Fibroblast of villous mesenchyme (primary cell): ENCODE measurements at regions not wholly inside any gene's neighbourhood (a gene's known extent, or its start where the extent isn't known, plus 50 kb on each side); places are given as distances from the start of the nearest gene placed in this dataset.
A peak's percentile ranks its signal among the peaks of the same experiment; 100 is the strongest.

ENCODE experiments used
- DNase-seq: peaks from one replicate; pipeline ENCODE4 v3.0.0-alpha.2; 2010; ENCODE audit warnings: low read depth
- H3K4me3 ChIP-seq: 2 replicates; pipeline ENCODE4 v1.5.1; 2011; ENCODE audit warnings: low read depth, mild to moderate bottlenecking, low read length
- CTCF ChIP-seq: IDR thresholded peaks from 2 replicates; pipeline ENCODE4 v1.5.1; 2012; ENCODE audit warnings: low read depth, mild to moderate bottlenecking, low read length; ENCODE audit not compliant: insufficient read depth

GRCh38 chr20:10971096-10971495, 297.3 kb upstream of the JAG1 start:
- no peak for TF ChIP-seq CTCF
- DNase-seq = no peak
- no peak overlapping the region for H3K4me3 ChIP-seq

GRCh38 chr20:10972219-10972860, 298.5 kb upstream of the JAG1 start:
- peak; percentile 15 for TF ChIP-seq CTCF
- no peak overlapping the region for H3K4me3 ChIP-seq

GRCh38 chr20:10976051-10976450, 302.3 kb upstream of the JAG1 start:
- no peak overlapping the region for H3K4me3 ChIP-seq
- TF ChIP-seq CTCF = no peak
- no peak for DNase-seq

More at GRCh38 chr20:10972219-10972860, 298.5 kb upstream of the JAG1 start:
- no peak for DNase-seq

GRCh38 chr20:10978019-10978702, 304.4 kb upstream of the JAG1 start:
- TF ChIP-seq CTCF = no peak
- no peak for DNase-seq
- no peak overlapping the region for H3K4me3 ChIP-seq

- H3K4me3 ChIP-seq = no peak overlapping the region
- no peak for DNase-seq
- no peak for TF ChIP-seq CTCF
Observed at GRCh38 chr20:10978713-10979112, 304.9 kb upstream of the JAG1 start.

GRCh38 chr20:10982692-10983091, 308.9 kb upstream of the JAG1 start:
- H3K4me3 ChIP-seq = no peak overlapping the region
- DNase-seq = peak; percentile 92
- TF ChIP-seq CTCF = no peak
